Neural crest cell (in vitro differentiated cells): ENCODE measurements at regions not wholly inside any gene's neighbourhood (a gene's known extent, or its start where the extent isn't known, plus 50 kb on each side); places are given as distances from the start of the nearest gene placed in this dataset.

Source experiments
- DNase-seq: peaks from one replicate; pipeline ENCODE4 v3.0.0; 2021; ENCODE audit warnings: low read depth, mixed read lengths, low spot score
- H3K27ac Mint-ChIP-seq: one replicate; pipeline ENCODE4 v1.8.0; 2021; ENCODE audit warnings: mild to moderate bottlenecking, mixed read lengths; ENCODE audit not compliant: unreplicated experiment
- H3K27me3 Mint-ChIP-seq: 2 replicates; pipeline ENCODE4 v1.8.0; 2021; ENCODE audit warnings: low read depth, mild to moderate bottlenecking, mixed read lengths
- H3K36me3 Mint-ChIP-seq: 2 replicates; pipeline ENCODE4 v1.8.0; 2021; ENCODE audit warnings: low read depth, mild to moderate bottlenecking, mixed read lengths
- H3K4me1 Mint-ChIP-seq: 2 replicates; pipeline ENCODE4 v1.8.0; 2021; ENCODE audit warnings: mixed read lengths
- H3K4me3 Mint-ChIP-seq: one replicate; pipeline ENCODE4 v1.8.0; 2021; ENCODE audit warnings: mild to moderate bottlenecking, mixed read lengths
- H3K9me3 Mint-ChIP-seq: 2 replicates; pipeline ENCODE4 v1.8.0; 2021; ENCODE audit warnings: mixed read lengths
- TF ChIP-seq, protein P1 (sequence below): fragments of 200-600 bp; sonication (generic); conservative IDR thresholded peaks from 2 replicates; pipeline ENCODE4 v1.5.0; 2021; ENCODE audit warnings: antibody characterized with exemption, mild to moderate bottlenecking

DNA sequence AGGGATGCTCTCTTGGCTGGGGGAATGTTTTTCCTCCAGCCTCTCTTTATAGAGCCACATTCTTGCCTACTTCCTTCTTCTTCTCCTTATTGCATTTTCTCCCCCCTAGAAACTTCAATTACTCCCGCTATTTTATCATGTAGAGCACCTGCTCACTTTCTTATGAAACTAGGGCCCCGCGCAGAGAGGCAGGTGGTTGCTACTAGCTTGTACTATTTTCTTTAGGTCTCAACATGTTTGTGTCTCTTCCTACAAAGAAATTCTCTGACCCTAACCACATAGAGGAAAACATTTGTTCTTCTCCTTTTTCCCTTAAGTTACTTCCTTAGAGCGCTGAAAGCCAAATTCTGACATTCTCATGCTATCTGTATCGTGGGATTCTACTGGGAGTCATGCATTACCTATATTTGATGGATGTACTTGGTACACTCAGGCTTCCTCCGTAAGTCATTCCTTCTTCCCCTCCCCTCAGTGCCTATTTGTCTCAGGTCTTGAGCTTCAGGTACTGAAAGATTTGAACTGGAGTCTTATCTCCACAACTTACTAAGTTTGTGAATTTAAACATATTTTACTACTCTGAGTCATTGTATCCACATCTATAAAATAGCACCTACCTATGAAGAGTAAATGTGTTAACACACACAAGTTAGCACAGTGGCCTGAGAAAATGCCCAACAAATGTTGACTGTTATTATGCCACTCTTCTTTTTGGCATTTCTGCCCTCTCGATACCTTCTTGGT, 159.1 kb upstream of the LEF1 start:
- no peak overlapping the region for H3K27ac Mint-ChIP-seq
- peaks cover 13% of the 10 kb centered on the region for H3K4me1 Mint-ChIP-seq
- no peak overlapping the region for H3K4me3 Mint-ChIP-seq
- no peaks in the 10 kb centered on the region for H3K9me3 Mint-ChIP-seq
- H3K27me3 Mint-ChIP-seq, result no peaks in the 10 kb centered on the region
- H3K36me3 Mint-ChIP-seq, result no peaks in the 10 kb centered on the region
- no peak for DNase-seq
- TF ChIP-seq, protein P1, sequence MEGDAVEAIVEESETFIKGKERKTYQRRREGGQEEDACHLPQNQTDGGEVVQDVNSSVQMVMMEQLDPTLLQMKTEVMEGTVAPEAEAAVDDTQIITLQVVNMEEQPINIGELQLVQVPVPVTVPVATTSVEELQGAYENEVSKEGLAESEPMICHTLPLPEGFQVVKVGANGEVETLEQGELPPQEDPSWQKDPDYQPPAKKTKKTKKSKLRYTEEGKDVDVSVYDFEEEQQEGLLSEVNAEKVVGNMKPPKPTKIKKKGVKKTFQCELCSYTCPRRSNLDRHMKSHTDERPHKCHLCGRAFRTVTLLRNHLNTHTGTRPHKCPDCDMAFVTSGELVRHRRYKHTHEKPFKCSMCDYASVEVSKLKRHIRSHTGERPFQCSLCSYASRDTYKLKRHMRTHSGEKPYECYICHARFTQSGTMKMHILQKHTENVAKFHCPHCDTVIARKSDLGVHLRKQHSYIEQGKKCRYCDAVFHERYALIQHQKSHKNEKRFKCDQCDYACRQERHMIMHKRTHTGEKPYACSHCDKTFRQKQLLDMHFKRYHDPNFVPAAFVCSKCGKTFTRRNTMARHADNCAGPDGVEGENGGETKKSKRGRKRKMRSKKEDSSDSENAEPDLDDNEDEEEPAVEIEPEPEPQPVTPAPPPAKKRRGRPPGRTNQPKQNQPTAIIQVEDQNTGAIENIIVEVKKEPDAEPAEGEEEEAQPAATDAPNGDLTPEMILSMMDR, result no peak

DNA sequence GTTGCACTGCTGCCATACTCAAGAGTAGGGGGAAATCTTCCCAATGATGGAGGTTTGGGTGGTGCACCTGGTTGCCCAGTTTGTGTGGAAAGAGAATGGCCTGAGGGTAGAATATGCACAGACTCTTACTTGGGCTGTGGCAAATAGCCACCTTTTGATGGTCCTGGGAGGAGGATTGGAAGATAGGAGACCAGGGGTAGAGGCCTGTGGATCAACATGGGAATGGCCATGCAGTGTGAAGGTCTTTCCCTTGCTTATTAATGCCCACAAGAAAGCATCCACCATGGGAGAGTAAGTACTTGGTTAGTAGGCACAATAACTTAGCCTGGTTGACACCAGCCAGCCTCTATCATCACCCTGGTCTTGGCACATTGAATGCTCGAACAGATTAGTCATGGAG, 156.8 kb upstream of the LEF1 start:
- Mint-ChIP-seq H3K4me3 (no peak overlapping the region), H3K9me3 (peaks cover 3% of the 10 kb centered on the region), H3K27ac (no peak overlapping the region), H3K36me3 (peaks cover 3% of the 10 kb centered on the region), H3K4me1 (no peaks in the 10 kb centered on the region), H3K27me3 (no peaks in the 10 kb centered on the region)
- DNase-seq, result no peak
- TF ChIP-seq, protein P1, result no peak

DNA sequence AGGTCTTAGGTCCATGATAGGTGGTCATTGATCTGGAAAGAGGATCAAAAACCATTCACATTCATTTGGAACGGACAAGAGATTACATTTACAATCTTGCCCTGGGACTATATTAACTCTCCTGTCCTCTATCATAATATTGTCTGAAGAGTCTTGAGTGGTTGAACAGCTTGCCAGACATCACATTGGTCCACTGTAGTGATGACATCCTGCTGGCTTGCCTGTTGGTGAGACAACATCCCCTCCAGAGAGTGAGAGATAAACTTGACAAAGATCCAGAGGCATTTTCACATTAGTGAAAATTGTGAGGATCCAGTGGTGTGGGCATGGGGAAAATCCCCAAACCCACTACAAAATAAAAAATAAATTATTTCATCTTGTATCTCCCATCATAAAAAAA, 155.7 kb upstream of the LEF1 start:
- no peak overlapping the region for H3K27ac Mint-ChIP-seq
- no peak for DNase-seq
- peaks cover 3% of the 10 kb centered on the region for H3K36me3 Mint-ChIP-seq
- H3K27me3 Mint-ChIP-seq, result no peaks in the 10 kb centered on the region
- H3K4me3 Mint-ChIP-seq, result no peak overlapping the region
- H3K9me3 Mint-ChIP-seq, result peaks cover 3% of the 10 kb centered on the region
- no peaks in the 10 kb centered on the region for H3K4me1 Mint-ChIP-seq
- TF ChIP-seq, protein P1, result no peak

DNA sequence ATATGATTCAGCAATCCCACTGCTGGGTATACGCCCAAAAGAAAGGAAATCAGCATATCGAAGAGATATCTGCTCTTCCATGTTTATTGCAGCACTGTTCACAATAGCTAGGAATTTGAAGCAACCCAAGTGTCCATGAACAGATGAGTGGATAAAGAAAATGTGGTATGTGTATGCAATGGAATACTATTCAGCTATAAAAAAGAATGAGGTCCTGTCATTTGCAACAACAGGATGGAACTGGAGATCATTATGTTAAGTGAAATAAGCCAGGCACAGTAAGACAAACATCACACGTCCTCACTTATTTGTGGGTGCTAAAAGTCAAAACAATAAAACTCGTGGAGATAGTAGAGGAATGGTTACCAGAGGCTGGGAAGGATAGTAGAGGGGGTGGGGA, 153.8 kb upstream of the LEF1 start:
- DNase-seq, result no peak
- H3K4me1 Mint-ChIP-seq, result no peaks in the 10 kb centered on the region
- H3K27me3 Mint-ChIP-seq, result no peaks in the 10 kb centered on the region
- H3K4me3 Mint-ChIP-seq, result no peak overlapping the region
- H3K27ac Mint-ChIP-seq, result no peak overlapping the region
- TF ChIP-seq, protein P1, result no peak
- peaks cover 3% of the 10 kb centered on the region for H3K9me3 Mint-ChIP-seq
- H3K36me3 Mint-ChIP-seq, result peaks cover 3% of the 10 kb centered on the region

DNA sequence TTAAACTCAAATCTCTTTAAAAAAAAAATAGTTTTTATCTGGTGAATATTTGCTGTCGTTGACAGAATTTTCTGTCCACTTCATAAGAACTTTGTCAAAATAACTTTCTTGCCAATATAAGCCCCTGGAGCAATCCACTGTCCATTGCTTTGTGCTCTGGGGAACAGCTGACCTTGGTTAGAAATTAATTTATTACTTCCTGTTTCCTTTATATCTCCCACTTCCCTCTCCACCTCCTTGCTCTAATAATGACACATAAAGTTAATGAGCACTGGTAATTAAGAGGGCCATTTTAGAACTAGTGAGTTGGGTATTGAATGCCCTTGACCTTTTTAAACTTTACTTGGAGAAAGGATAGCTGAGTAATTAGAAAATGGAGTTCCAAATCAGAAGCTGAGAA, 151.3 kb upstream of the LEF1 start:
- TF ChIP-seq, protein P1, result no peak
- Mint-ChIP-seq H3K27ac (no peak overlapping the region), H3K9me3 (peaks cover 3% of the 10 kb centered on the region), H3K27me3 (no peaks in the 10 kb centered on the region), H3K36me3 (peaks cover 3% of the 10 kb centered on the region), H3K4me3 (no peak overlapping the region), H3K4me1 (no peaks in the 10 kb centered on the region)
- no peak for DNase-seq
